Right cardiac atrium (tissue), 5 donors: ENCODE measurements at regions not wholly inside any gene's neighbourhood (a gene's known extent, or its start where the extent isn't known, plus 50 kb on each side); places are given as distances from the start of the nearest gene placed in this dataset.

Source experiments
- ATAC-seq, 2 donors: fragments of 200-7000 bp; cut with Tn5 transposase; one replicate each; pipeline versions ENCODE4 v1.8.0 to v1.9.1; 2020; ENCODE audit warnings: moderate library complexity in 2 of 2, mild to moderate bottlenecking in 1 of 2
- DNase-seq, 3 donors: peaks; one replicate each; pipeline ENCODE4 v3.0.0-alpha.2; 2020
- H3K27ac ChIP-seq: one replicate; pipeline ENCODE4 v1.5.1; 2013; ENCODE audit warnings: mild to moderate bottlenecking, low read length, control low read depth, moderate library complexity
- H3K27me3 ChIP-seq: one replicate; pipeline ENCODE4 v1.6.1; 2013; ENCODE audit not compliant: control insufficient read depth, insufficient read depth
- H3K4me1 ChIP-seq: one replicate; pipeline ENCODE4 v1.6.1; 2013; ENCODE audit warnings: low read length; ENCODE audit not compliant: control insufficient read depth, insufficient read depth
- H3K4me3 ChIP-seq: one replicate; pipeline ENCODE4 v1.5.1; 2013; ENCODE audit warnings: low read length, control low read depth
- H3K9me3 ChIP-seq: one replicate; pipeline ENCODE4 v1.6.1; 2013; ENCODE audit warnings: low read length; ENCODE audit not compliant: control insufficient read depth
- WGBS: extraction: QIAGEN DNeasy Blood & Tissue Kit; methylation state at CpG from one replicate; pipeline ENCODE4 v1.1.7; 2013; 5-methylcytosine and 5-hydroxymethylcytosine counted together
- intact Hi-C, 4 donors: fragments of 100-400 bp; cut with DNase I; formaldehyde crosslinking; loops; one replicate each; pipeline versions ENCODE4 v1.11.0 to v1.14.0; 2022 to 2023
- donor health status: healthy with polysubstance abuse.
- donor health status: DM: no; HTN: yes; CAD: no.
- donor health status: DM: no; HTN: no; CAD: no.
- donor health status: DM: no; HTN: yes; CAD: no; lungs with severe emphysema.
- donor health status: DM: yes; HTN: yes; CAD: no.

DNA sequence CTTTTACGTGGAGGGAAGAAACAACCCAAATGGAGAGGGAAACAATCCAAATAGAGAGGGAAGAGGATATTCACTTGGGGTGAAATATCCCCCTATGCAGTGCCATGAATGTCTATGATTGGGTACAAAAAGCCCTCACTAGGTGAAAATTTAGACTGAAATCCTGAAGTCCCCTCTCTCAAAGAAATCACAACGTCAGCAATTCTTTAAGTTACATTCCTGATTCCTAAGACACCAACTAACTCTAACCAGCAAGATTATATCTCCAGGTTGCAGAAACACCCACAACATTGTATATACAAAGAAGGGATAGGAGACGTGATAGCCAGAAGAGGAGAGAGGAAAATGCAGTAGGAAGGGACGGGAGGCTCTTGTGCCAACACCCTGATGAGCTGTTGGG is 374.3 kb downstream of the DCAF12L2 start:
- intact Hi-C loops, result no loop called here

DNA sequence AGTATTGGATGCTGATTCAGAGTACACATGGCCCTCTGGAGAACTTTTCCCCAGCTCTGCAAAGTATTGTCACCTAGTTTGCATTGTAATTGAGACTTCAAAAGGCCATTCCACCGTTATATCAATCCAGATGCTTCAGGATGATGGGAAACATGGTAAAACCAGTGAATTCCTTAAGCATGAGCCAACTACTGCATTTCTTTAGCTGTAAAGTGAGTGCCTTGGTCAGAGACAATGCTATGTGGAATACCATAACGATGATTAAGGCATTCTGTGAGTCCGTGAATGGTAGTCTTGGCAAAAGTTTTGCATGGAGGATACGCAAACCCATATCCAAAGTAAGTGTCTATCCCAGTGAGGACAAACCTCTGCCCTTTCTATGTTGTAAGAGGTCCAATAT is 355.2 kb downstream of the DCAF12L2 start:
- Histone ChIP-seq H3K4me3 (no peak overlapping the region), H3K4me1 (no peaks in the 10 kb centered on the region), H3K27me3 (no peaks in the 10 kb centered on the region), H3K9me3 (no peaks in the 10 kb centered on the region), H3K27ac (no peak overlapping the region)
- DNase-seq (no peak), ATAC-seq (no peak)
- WGBS, result 84% methylated on average over 4 of the region's 4 CpGs
- intact Hi-C loops, result no loop called here

More for the DNA sequence above, 374.3 kb downstream of the DCAF12L2 start:
- no peak for DNase-seq
- no peak for ATAC-seq
- H3K9me3 ChIP-seq, result no peaks in the 10 kb centered on the region
- no peak overlapping the region for H3K4me3 ChIP-seq
- no peaks in the 10 kb centered on the region for H3K4me1 ChIP-seq
- WGBS, result 51% methylated on average over 4 of the region's 4 CpGs
- H3K27ac ChIP-seq, result no peak overlapping the region
- no peaks in the 10 kb centered on the region for H3K27me3 ChIP-seq

DNA sequence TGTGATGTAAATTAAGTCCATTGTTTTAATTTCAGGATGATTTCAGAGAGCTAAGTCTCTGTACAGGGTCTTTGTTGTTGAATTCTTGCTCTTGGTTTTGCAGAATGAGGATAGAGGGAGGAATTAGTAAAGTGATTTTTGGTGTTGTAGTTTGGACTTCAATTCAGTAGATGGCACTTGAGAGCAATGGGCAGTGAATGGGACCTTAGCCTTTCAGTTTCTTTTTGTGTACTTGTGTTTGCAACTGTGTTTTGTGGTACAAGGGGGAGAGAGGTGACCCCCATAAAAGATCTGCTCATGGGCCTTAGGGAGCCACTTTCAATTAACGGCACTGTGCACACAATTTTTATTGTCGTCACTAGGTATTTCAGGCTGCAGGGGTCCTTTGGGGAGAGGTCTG is 340.0 kb downstream of the DCAF12L2 start:
- Histone ChIP-seq H3K4me1 (no peaks in the 10 kb centered on the region), H3K27me3 (no peaks in the 10 kb centered on the region), H3K9me3 (no peaks in the 10 kb centered on the region), H3K4me3 (no peak overlapping the region), H3K27ac (no peak overlapping the region)
- WGBS, result 77% methylated on average over 2 of the region's 2 CpGs
- no peak for DNase-seq
- intact Hi-C loops, result no loop called here
- no peak for ATAC-seq

GRCh38 chrX:125826774-125827451 is 339.2 kb downstream of the DCAF12L2 start:
- ATAC-seq (no peak), DNase-seq (no peak)
- intact Hi-C loops, result no loop called here
- H3K9me3 ChIP-seq, result no peaks in the 10 kb centered on the region
- 79% methylated on average over 6 of the region's 6 CpGs for WGBS
- no peaks in the 10 kb centered on the region for H3K4me1 ChIP-seq
- no peaks in the 10 kb centered on the region for H3K27me3 ChIP-seq
- no peak overlapping the region for H3K27ac ChIP-seq
- no peak overlapping the region for H3K4me3 ChIP-seq

DNA sequence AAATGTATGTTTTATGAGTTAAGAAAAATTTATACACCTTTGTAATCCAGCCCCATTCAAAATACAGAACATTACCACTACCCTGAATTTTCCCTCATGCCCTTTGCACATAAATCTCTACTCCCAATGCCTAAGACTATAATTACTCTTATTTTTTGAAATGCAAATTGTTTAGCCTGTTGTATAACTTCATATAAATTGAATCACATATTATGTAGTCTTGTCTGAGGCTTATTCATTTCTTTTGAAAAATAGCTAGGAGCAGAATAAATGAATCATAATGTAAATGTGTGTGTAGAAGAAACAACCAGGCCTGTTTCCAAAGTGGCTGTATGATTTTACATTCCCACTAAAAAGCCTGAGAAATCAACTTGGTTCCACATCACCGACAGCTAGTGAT is 319.8 kb downstream of the DCAF12L2 start:
- 94% methylated on average over 1 of the region's 1 CpG for WGBS
- no peaks in the 10 kb centered on the region for H3K4me1 ChIP-seq
- H3K27me3 ChIP-seq, result no peaks in the 10 kb centered on the region
- ATAC-seq (no peak), DNase-seq (no peak)
- no peak overlapping the region for H3K27ac ChIP-seq
- intact Hi-C loops, result no loop called here
- no peaks in the 10 kb centered on the region for H3K9me3 ChIP-seq
- H3K4me3 ChIP-seq, result no peak overlapping the region

- no peaks in the 10 kb centered on the region for H3K9me3 ChIP-seq
- no peaks in the 10 kb centered on the region for H3K27me3 ChIP-seq
- no peak overlapping the region for H3K4me3 ChIP-seq
- H3K4me1 ChIP-seq, result no peaks in the 10 kb centered on the region
- ATAC-seq (no peak), DNase-seq (no peak)
- intact Hi-C loops, result no loop called here
- H3K27ac ChIP-seq, result no peak overlapping the region
Measured at GRCh38 chrX:125850693-125851092, 315.4 kb downstream of the DCAF12L2 start.

- 79% methylated on average over 2 of the region's 2 CpGs for WGBS
- Histone ChIP-seq H3K27ac (no peak overlapping the region), H3K4me1 (no peaks in the 10 kb centered on the region), H3K4me3 (no peak overlapping the region), H3K9me3 (no peaks in the 10 kb centered on the region), H3K27me3 (no peaks in the 10 kb centered on the region)
- no peak for DNase-seq
- ATAC-seq, result no peak
- intact Hi-C loops, result no loop called here
Measured at GRCh38 chrX:125883169-125883568, 282.9 kb downstream of the DCAF12L2 start.

DNA sequence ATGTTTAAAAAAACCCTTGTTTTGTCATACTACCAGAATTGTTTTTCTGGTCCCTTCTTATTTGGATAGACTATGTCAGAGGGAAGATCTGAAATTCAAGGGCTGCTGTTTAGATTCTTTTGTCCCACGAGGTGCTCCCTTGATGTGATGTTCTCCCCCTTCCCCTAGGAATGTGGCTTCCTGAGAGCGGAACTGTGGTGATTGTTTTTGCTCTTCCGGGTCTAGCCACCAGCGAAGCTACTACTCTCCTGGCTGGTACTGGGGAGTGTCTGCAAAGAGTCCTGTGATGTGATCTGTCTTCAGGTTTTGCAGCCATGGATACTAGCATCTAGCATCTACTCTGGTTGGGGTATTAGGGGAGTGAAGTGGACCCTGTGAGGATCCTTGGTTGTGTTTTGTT is 271.1 kb downstream of the DCAF12L2 start:
- DNase-seq, result no peak
- no peak for ATAC-seq
- Histone ChIP-seq H3K4me3 (no peak overlapping the region), H3K9me3 (no peaks in the 10 kb centered on the region), H3K27ac (no peak overlapping the region), H3K27me3 (no peaks in the 10 kb centered on the region), H3K4me1 (no peaks in the 10 kb centered on the region)
- intact Hi-C loops, result no loop called here
- 52% methylated on average over 4 of the region's 4 CpGs for WGBS

- no peaks in the 10 kb centered on the region for H3K27me3 ChIP-seq
- DNase-seq, result no peak
- WGBS, result 73% methylated on average over 3 of the region's 3 CpGs
- intact Hi-C loops, result no loop called here
- no peaks in the 10 kb centered on the region for H3K9me3 ChIP-seq
- H3K27ac ChIP-seq, result no peak overlapping the region
- no peak overlapping the region for H3K4me3 ChIP-seq
- ATAC-seq, result no peak
- no peaks in the 10 kb centered on the region for H3K4me1 ChIP-seq
Measured at GRCh38 chrX:125895518-125895917, 270.6 kb downstream of the DCAF12L2 start.

GRCh38 chrX:125926295-125926694 is 239.8 kb downstream of the DCAF12L2 start:
- Histone ChIP-seq H3K4me1 (no peaks in the 10 kb centered on the region), H3K27me3 (no peaks in the 10 kb centered on the region), H3K4me3 (no peak overlapping the region), H3K9me3 (no peaks in the 10 kb centered on the region), H3K27ac (no peak overlapping the region)
- ATAC-seq (no peak), DNase-seq (no peak)
- 91% methylated on average over 4 of the region's 4 CpGs for WGBS
- intact Hi-C loops, result no loop called here

DNA sequence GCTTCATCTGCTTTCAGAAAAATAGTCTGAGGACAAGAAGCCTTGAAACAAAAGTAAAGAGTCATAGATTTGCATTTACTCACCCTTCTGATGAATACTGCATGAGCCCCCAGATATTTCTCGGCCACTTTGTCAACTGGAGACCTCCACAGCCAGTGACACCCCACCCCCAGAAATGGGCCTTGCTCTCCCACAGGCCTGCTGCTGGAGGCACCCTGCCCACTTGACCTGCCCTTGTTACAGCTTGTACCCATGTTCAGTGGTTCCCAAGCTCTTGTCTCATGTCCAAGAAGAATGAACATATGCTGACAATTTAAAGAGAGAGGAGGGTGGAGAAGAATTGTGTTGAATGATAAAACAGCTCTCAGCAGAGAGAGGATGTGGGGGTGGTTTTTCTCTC is 225.1 kb downstream of the DCAF12L2 start:
- no peak for ATAC-seq
- no peak overlapping the region for H3K4me3 ChIP-seq
- no peaks in the 10 kb centered on the region for H3K27me3 ChIP-seq
- H3K4me1 ChIP-seq, result no peaks in the 10 kb centered on the region
- intact Hi-C loops, result no loop called here
- no peak overlapping the region for H3K27ac ChIP-seq
- 81% methylated on average over 1 of the region's 1 CpG for WGBS
- DNase-seq, result no peak
- no peaks in the 10 kb centered on the region for H3K9me3 ChIP-seq

- H3K27me3 ChIP-seq, result no peaks in the 10 kb centered on the region
- intact Hi-C loops, result no loop called here
- no peaks in the 10 kb centered on the region for H3K9me3 ChIP-seq
- no peaks in the 10 kb centered on the region for H3K4me1 ChIP-seq
- 41% methylated on average over 1 of the region's 1 CpG for WGBS
- ATAC-seq (no peak), DNase-seq (no peak)
- H3K4me3 ChIP-seq, result no peak overlapping the region
- H3K27ac ChIP-seq, result no peak overlapping the region
Measured at GRCh38 chrX:125947501-125947900, 218.6 kb downstream of the DCAF12L2 start.
